Testis (tissue), 2 donors: ENCODE measurements at regions not wholly inside any gene's neighbourhood (a gene's known extent, or its start where the extent isn't known, plus 50 kb on each side); places are given as distances from the start of the nearest gene placed in this dataset.

Experiments used
- DNase-seq: peaks from one replicate; pipeline ENCODE4 v3.0.0-alpha.2; 2019
- H3K27ac ChIP-seq, 2 donors: fragments of 200-600 bp; sonication (generic); one replicate each; pipeline ENCODE4 v1.5.1; 2019
- H3K27me3 ChIP-seq: fragments of 200-600 bp; sonication (generic); one replicate; pipeline ENCODE4 v1.5.1; 2019
- H3K36me3 ChIP-seq: fragments of 200-600 bp; sonication (generic); one replicate; pipeline ENCODE4 v1.5.1; 2017; ENCODE audit warnings: low read depth; ENCODE audit errors: missing control alignments
- H3K4me1 ChIP-seq: fragments of 200-600 bp; sonication (generic); one replicate; pipeline ENCODE4 v1.5.1; 2019
- H3K4me3 ChIP-seq, 2 donors: fragments of 200-600 bp; sonication (generic); one replicate each; pipeline ENCODE4 v1.5.1; 2017 to 2019
- H3K9me3 ChIP-seq: fragments of 200-600 bp; sonication (generic); one replicate; pipeline ENCODE4 v1.5.1; 2017
- CTCF ChIP-seq, 3 experiments: fragments of 450-650 bp in 2 of 3; fragments of 200-600 bp in 1 of 3; sonication (generic) in 1 of 3; IDR thresholded peaks; one replicate each; pipeline ENCODE4 v1.5.1; 2016 to 2019; ENCODE audit warnings: antibody characterized with exemption in 3 of 3, mild to moderate bottlenecking in 2 of 3, moderate library complexity in 1 of 3
- POLR2A ChIP-seq: fragments of 450-650 bp; IDR thresholded peaks from one replicate; pipeline ENCODE4 v1.6.1; 2017; ENCODE audit warnings: antibody characterized with exemption, mild to moderate bottlenecking, moderate library complexity
- WGBS, 2 donors: methylation state at CpG; one replicate each; pipeline ENCODE4 v1.1.5; 2018; 5-methylcytosine and 5-hydroxymethylcytosine counted together
- intact Hi-C: fragments of 100-400 bp; cut with DNase I; formaldehyde crosslinking; loops from one replicate; pipeline ENCODE4 v1.15.1; 2023; ENCODE audit warnings: low total_unique reads

DNA sequence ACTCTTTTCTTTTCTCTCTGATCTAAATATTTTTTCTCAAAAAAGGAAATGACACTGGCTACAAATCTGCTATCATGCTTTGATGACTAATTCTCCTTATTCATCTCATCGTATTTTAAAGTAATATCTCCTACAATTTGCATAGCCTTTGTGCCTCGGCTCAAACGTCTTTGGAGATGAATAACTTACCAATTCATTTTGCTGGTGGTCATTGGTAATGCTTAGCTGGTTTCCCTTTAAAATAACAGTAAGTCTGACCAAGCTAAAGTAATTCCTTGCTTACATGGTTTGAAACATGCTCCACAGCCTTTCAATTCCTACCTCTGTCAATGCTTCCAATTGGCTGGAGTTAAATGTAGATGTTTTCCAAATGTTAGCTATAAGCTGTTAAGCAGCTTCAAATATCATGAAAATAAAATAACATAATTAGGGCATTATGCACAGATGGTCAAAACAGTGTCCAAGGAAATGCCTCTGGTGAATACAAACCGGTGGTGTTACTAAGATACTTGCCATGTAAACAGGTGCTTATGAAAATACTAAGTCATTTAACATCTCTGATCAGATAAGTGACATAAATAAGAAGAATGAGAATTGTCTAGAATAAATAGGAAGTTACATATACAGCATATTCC lies 435.0 kb downstream of the POM121L12 start:
- Histone ChIP-seq H3K27ac (no peak overlapping the region), H3K36me3 (no peaks in the 10 kb centered on the region), H3K27me3 (no peaks in the 10 kb centered on the region), H3K9me3 (no peaks in the 10 kb centered on the region), H3K4me3 (no peak overlapping the region), H3K4me1 (no peaks in the 10 kb centered on the region)
- WGBS, 2 donors: 60 to 64% methylated on average over 4 of the region's 4 CpGs
- intact Hi-C loops: no loop called here
- TF ChIP-seq CTCF (IDR thresholded peaks at IDR 0.05) (no peak), POLR2A (no peak)
- no peak for DNase-seq

GRCh38 chr7:53473371-53473770 lies 437.9 kb downstream of the POM121L12 start:
- Histone ChIP-seq H3K27me3 (no peaks in the 10 kb centered on the region), H3K4me3 (no peak overlapping the region), H3K9me3 (no peaks in the 10 kb centered on the region), H3K4me1 (no peaks in the 10 kb centered on the region), H3K27ac (no peak overlapping the region), H3K36me3 (no peaks in the 10 kb centered on the region)
- intact Hi-C loops: no loop called here
- DNase-seq: no peak
- TF ChIP-seq POLR2A (no peak), CTCF (IDR thresholded peaks at IDR 0.05) (no peak)
- WGBS, 2 donors: 64 to 96% methylated on average over 1 of the region's 1 CpG

DNA sequence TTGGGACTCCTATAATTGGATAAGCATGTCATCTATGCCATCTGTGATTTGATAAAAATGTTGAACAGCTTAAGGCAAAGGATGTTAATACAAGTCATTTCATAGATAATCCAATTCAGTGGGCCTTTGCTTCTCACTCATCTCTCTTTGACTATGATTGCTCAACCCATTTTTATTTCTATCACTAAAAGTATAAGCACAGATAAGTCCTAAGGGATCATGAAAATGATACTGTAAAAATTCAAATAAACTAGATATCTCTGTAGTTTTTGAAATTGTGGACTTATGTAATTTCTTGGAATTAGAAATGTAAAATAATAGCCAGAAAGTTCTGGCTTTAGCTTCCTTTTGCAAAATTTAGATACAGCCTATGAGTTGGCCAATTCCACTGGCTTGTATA lies 440.3 kb downstream of the POM121L12 start:
- Histone ChIP-seq H3K27ac (no peak overlapping the region), H3K4me1 (no peaks in the 10 kb centered on the region), H3K36me3 (no peaks in the 10 kb centered on the region), H3K27me3 (no peaks in the 10 kb centered on the region), H3K4me3 (no peak overlapping the region), H3K9me3 (no peaks in the 10 kb centered on the region)
- TF ChIP-seq POLR2A (no peak), CTCF (IDR thresholded peaks at IDR 0.05) (no peak)
- no peak for DNase-seq
- intact Hi-C loops: no loop called here

GRCh38 chr7:53476566-53476965 lies 441.1 kb downstream of the POM121L12 start:
- Histone ChIP-seq H3K36me3 (no peaks in the 10 kb centered on the region), H3K9me3 (no peaks in the 10 kb centered on the region), H3K4me3 (no peak overlapping the region), H3K27ac (no peak overlapping the region), H3K27me3 (no peaks in the 10 kb centered on the region), H3K4me1 (no peaks in the 10 kb centered on the region)
- intact Hi-C loops: no loop called here
- no peak for DNase-seq
- WGBS, 2 donors: 77 to 81% methylated on average over 3 of the region's 3 CpGs
- TF ChIP-seq CTCF (IDR thresholded peaks at IDR 0.05): no peak
- TF ChIP-seq POLR2A: no peak

GRCh38 chr7:53485354-53485753 lies 449.9 kb downstream of the POM121L12 start:
- no peak for TF ChIP-seq POLR2A
- TF ChIP-seq CTCF (IDR thresholded peaks at IDR 0.05): no peak
- intact Hi-C loops: no loop called here
- Histone ChIP-seq H3K4me3 (no peak overlapping the region), H3K27me3 (no peaks in the 10 kb centered on the region), H3K27ac (no peak overlapping the region), H3K4me1 (no peaks in the 10 kb centered on the region), H3K9me3 (no peaks in the 10 kb centered on the region), H3K36me3 (no peaks in the 10 kb centered on the region)
- no peak for DNase-seq
- whole genome bisulfite sequencing, 2 donors: 77 to 85% methylated on average over 6 of the region's 6 CpGs
